Neural cell (in vitro differentiated cells): ENCODE measurements at regions not wholly inside any gene's neighbourhood (a gene's known extent, or its start where the extent isn't known, plus 50 kb on each side); places are given as distances from the start of the nearest gene placed in this dataset.

Experiments used
- H2AFZ ChIP-seq: fragments of 200-600, 300-800 bp; sonication (generic), shearing (Covaris generic); 2 replicates; pipeline ENCODE4 v1.6.0; 2014; ENCODE audit warnings: low read depth, mild to moderate bottlenecking, antibody characterized with exemption, low read length, moderate library complexity
- H3F3A ChIP-seq: fragments of 200-600 bp; shearing (Covaris generic); 2 replicates; pipeline ENCODE4 v1.6.1; 2016; ENCODE audit warnings: mild to moderate bottlenecking, moderate library complexity, mixed read lengths, antibody characterized with exemption, low read length; ENCODE audit not compliant: insufficient read depth, poor library complexity, severe bottlenecking
- H3K27ac ChIP-seq: fragments of 200-600, 300-800 bp; sonication (generic), shearing (Covaris generic); 2 replicates; pipeline ENCODE4 v1.5.1; 2014; ENCODE audit warnings: mild to moderate bottlenecking, low read length, moderate library complexity
- H3K27me3 ChIP-seq: fragments of 300-800, 200-600 bp; sonication (generic), shearing (Covaris generic); 2 replicates; pipeline ENCODE4 v1.6.0; 2014; ENCODE audit warnings: mild to moderate bottlenecking, low read depth, low read length, moderate library complexity; ENCODE audit not compliant: insufficient read depth
- H3K36me3 ChIP-seq: fragments of 300-800, 200-600 bp; sonication (generic), shearing (Covaris generic); 2 replicates; pipeline ENCODE4 v1.5.1; 2014; ENCODE audit warnings: mild to moderate bottlenecking, antibody characterized with exemption, low read length, moderate library complexity; ENCODE audit not compliant: insufficient read depth
- H3K4me2 ChIP-seq: fragments of 300-800, 200-600 bp; sonication (generic), shearing (Covaris generic); 2 replicates; pipeline ENCODE4 v1.6.0; 2014; ENCODE audit warnings: mild to moderate bottlenecking, low read length
- H3K4me3 ChIP-seq: fragments of 300-800, 200-600 bp; sonication (generic), shearing (Covaris generic); 2 replicates; pipeline ENCODE4 v1.5.1; 2014; ENCODE audit warnings: mild to moderate bottlenecking, low read length, moderate library complexity
- H3K79me2 ChIP-seq: fragments of 200-600 bp; shearing (Covaris generic); replicated peaks from 2 replicates; pipeline ENCODE4 v1.6.0; 2014; ENCODE audit warnings: mild to moderate bottlenecking, low read length, moderate library complexity; ENCODE audit not compliant: insufficient read depth
- H3K9ac ChIP-seq: fragments of 300-800, 200-600 bp; sonication (generic), shearing (Covaris generic); 2 replicates; pipeline ENCODE4 v1.6.1; 2016; ENCODE audit warnings: mild to moderate bottlenecking, low read length, mixed read lengths
- H3K9me2 ChIP-seq: fragments of 200-600 bp; shearing (Covaris generic); 2 replicates; pipeline ENCODE4 v1.6.1; 2016; ENCODE audit warnings: mild to moderate bottlenecking, low read length, mixed read lengths; ENCODE audit not compliant: insufficient read depth
- H3K9me3 ChIP-seq: fragments of 200-600, 300-800 bp; sonication (generic), shearing (Covaris generic); 2 replicates; pipeline ENCODE4 v1.6.1; 2016; ENCODE audit warnings: mild to moderate bottlenecking, mixed run types, low read length, moderate library complexity, mixed read lengths
- H4K20me1 ChIP-seq: fragments of 200-600 bp; shearing (Covaris generic); 2 replicates; pipeline ENCODE4 v1.6.1; 2016; ENCODE audit warnings: mild to moderate bottlenecking, mixed run types; ENCODE audit not compliant: insufficient read depth
- CTCF ChIP-seq: fragments of 450-650 bp; IDR thresholded peaks from 2 replicates; pipeline ENCODE4 v1.5.1; 2014; ENCODE audit warnings: antibody characterized with exemption, mild to moderate bottlenecking, moderate library complexity; ENCODE audit not compliant: poor library complexity, severe bottlenecking
- EP300 ChIP-seq: fragments of 450-650 bp; conservative IDR thresholded peaks from 2 replicates; pipeline ENCODE4 v1.6.1; 2014; ENCODE audit warnings: antibody characterized with exemption, mild to moderate bottlenecking, moderate library complexity; ENCODE audit not compliant: poor library complexity, severe bottlenecking
- EZH2 ChIP-seq: fragments of 200-600, 300-800 bp; shearing (Covaris generic), sonication (generic); IDR thresholded peaks from 2 replicates; pipeline ENCODE4 v1.6.1; 2014; ENCODE audit warnings: antibody characterized with exemption, low read length, borderline replicate concordance, mild to moderate bottlenecking; ENCODE audit not compliant: insufficient read depth, poor library complexity, severe bottlenecking
- POLR2AphosphoS5 ChIP-seq: IDR thresholded peaks from 2 replicates; pipeline ENCODE4 v1.6.1; 2012
- RAD21 ChIP-seq: fragments of 450-650 bp; conservative IDR thresholded peaks from 2 replicates; pipeline ENCODE4 v1.6.1; 2014; ENCODE audit warnings: antibody characterized with exemption, mild to moderate bottlenecking, moderate library complexity
- SMC3 ChIP-seq: fragments of 450-650 bp; conservative IDR thresholded peaks from 2 replicates; pipeline ENCODE4 v1.6.1; 2014; ENCODE audit warnings: antibody characterized with exemption, mild to moderate bottlenecking, moderate library complexity; ENCODE audit not compliant: poor library complexity
- TAF1 ChIP-seq: IDR thresholded peaks from 2 replicates; pipeline ENCODE4 v1.6.1; 2012; ENCODE audit warnings: low read depth
- TF ChIP-seq, protein P1 (sequence below): IDR thresholded peaks from 2 replicates; pipeline ENCODE4 v1.6.1; 2012; ENCODE audit warnings: borderline replicate concordance

DNA sequence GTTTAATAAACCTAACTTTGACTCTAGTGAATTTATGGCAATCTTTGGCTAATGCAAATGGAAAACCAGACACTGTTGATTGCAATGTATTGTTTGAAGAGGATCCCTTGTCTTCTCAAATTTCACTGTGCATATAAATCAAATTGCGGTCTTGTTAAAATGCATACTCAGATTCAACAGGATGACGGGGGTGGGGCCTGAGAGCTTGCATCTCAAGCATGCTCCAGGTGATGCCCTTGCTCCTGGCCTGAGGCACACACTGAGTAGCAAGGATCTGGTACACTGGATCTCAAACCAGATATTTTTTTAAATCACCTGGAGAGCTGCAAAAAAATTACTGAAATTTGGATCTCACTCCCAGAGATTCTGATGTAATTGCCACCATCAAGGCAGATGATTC, 463.7 kb downstream of the DNAH5 start:
- H3K4me3 ChIP-seq: no peak overlapping the region

GRCh38 chr5:13478831-13479465, 465.5 kb downstream of the DNAH5 start:
- TF ChIP-seq SMC3: peak; percentile 79
- no peak for TF ChIP-seq EZH2
- TF ChIP-seq CTCF: peak; percentile 81
- peak; percentile 88 for TF ChIP-seq RAD21
- no peak overlapping the region for H2AFZ ChIP-seq
- H3K4me2 ChIP-seq: no peak overlapping the region
- H3K9ac ChIP-seq: no peak overlapping the region
- H3K27ac ChIP-seq: no peak overlapping the region
- H3K27me3 ChIP-seq: no peaks in the 10 kb centered on the region
- no peaks in the 10 kb centered on the region for H3K9me3 ChIP-seq
- H3K4me3 ChIP-seq: no peak overlapping the region
- H3K36me3 ChIP-seq: no peaks in the 10 kb centered on the region
- H4K20me1 ChIP-seq: no peaks in the 10 kb centered on the region
- no peaks in the 10 kb centered on the region for H3K79me2 ChIP-seq
- no peaks in the 10 kb centered on the region for H3F3A ChIP-seq
- H3K9me2 ChIP-seq: no peaks in the 10 kb centered on the region

More for the DNA sequence above, 463.7 kb downstream of the DNAH5 start:
- Histone ChIP-seq H3K9me2 (no peaks in the 10 kb centered on the region), H2AFZ (no peak overlapping the region), H3K27ac (no peak overlapping the region), H4K20me1 (no peaks in the 10 kb centered on the region), H3K9ac (no peak overlapping the region), H3K4me2 (no peak overlapping the region), H3K36me3 (no peaks in the 10 kb centered on the region), H3K9me3 (no peaks in the 10 kb centered on the region), H3K79me2 (no peaks in the 10 kb centered on the region), H3F3A (no peaks in the 10 kb centered on the region), H3K27me3 (no peaks in the 10 kb centered on the region)
- TF ChIP-seq EP300: no peak
- no peak for TF ChIP-seq EZH2
- no peak for TF ChIP-seq TAF1
- TF ChIP-seq, protein P1, sequence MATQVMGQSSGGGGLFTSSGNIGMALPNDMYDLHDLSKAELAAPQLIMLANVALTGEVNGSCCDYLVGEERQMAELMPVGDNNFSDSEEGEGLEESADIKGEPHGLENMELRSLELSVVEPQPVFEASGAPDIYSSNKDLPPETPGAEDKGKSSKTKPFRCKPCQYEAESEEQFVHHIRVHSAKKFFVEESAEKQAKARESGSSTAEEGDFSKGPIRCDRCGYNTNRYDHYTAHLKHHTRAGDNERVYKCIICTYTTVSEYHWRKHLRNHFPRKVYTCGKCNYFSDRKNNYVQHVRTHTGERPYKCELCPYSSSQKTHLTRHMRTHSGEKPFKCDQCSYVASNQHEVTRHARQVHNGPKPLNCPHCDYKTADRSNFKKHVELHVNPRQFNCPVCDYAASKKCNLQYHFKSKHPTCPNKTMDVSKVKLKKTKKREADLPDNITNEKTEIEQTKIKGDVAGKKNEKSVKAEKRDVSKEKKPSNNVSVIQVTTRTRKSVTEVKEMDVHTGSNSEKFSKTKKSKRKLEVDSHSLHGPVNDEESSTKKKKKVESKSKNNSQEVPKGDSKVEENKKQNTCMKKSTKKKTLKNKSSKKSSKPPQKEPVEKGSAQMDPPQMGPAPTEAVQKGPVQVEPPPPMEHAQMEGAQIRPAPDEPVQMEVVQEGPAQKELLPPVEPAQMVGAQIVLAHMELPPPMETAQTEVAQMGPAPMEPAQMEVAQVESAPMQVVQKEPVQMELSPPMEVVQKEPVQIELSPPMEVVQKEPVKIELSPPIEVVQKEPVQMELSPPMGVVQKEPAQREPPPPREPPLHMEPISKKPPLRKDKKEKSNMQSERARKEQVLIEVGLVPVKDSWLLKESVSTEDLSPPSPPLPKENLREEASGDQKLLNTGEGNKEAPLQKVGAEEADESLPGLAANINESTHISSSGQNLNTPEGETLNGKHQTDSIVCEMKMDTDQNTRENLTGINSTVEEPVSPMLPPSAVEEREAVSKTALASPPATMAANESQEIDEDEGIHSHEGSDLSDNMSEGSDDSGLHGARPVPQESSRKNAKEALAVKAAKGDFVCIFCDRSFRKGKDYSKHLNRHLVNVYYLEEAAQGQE: no peak
- no peak for TF ChIP-seq POLR2AphosphoS5
- TF ChIP-seq CTCF: no peak
- TF ChIP-seq RAD21: no peak
- no peak for TF ChIP-seq SMC3
